VCaP (cell line): ENCODE measurements at regions not wholly inside any gene's neighbourhood (a gene's known extent, or its start where the extent isn't known, plus 50 kb on each side); places are given as distances from the start of the nearest gene placed in this dataset.

Experiments
- H3K27ac ChIP-seq: fragments of 450-650 bp; 2 replicates; pipeline ENCODE4 v1.5.1; 2017
- CTCF ChIP-seq: fragments of 450-650 bp; conservative IDR thresholded peaks from 2 replicates; pipeline ENCODE4 v1.5.1; 2017; ENCODE audit warnings: mild to moderate bottlenecking, moderate library complexity

GRCh38 chrX:45766981-45767501, 566.4 kb upstream of the DIPK2B start:
- no peak for TF ChIP-seq CTCF
- no peak overlapping the region for H3K27ac ChIP-seq

GRCh38 chrX:45765767-45766166, 565.1 kb upstream of the DIPK2B start:
- H3K27ac ChIP-seq, result no peak overlapping the region
- TF ChIP-seq CTCF, result no peak

GRCh38 chrX:45765281-45765680, 564.6 kb upstream of the DIPK2B start:
- no peak for TF ChIP-seq CTCF
- no peak overlapping the region for H3K27ac ChIP-seq

DNA sequence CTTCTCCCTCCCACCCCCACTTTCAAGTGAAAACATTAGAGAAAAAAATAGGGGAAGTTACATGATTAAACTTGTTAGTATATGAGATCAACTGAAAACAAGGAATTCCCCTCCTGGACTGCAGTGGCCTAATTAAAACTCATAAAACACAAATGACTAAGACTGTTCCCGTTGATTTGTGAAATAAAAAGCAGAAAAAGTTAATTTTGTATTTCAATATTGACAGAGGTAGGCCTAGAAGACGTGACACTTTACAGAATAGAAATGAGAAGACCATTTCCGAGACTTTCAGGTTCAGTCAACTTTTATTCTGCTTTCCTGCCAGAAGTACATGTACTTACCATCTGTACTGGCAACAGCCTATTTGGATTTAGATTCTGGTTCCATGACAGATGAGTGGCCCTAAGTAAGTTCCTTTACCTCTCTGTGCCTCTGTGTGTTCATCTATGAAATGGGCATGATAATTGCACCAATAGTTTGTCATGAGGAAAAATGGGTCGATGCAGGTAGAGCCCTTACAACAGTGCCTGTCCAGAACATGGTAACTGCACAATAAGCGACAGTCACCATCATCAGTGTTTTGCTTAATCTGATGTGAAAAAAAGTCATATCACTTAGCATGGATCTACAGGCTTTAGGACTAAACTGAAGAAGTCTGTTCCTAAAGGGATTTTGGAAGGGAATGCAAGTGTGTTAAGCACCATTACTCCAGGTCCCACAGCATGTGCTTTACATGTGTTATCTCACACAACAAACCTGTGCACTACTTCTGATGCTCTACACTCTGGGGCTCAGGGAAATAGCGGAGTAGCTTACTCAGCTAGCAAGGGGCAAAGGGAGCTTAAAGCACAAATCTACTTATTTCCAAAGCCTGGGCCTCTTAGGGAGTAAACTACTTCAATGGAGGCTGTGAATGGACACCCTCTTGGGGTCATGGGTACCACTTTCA, 562.3 kb upstream of the DIPK2B start:
- no peak for TF ChIP-seq CTCF
- H3K27ac ChIP-seq, result no peak overlapping the region

DNA sequence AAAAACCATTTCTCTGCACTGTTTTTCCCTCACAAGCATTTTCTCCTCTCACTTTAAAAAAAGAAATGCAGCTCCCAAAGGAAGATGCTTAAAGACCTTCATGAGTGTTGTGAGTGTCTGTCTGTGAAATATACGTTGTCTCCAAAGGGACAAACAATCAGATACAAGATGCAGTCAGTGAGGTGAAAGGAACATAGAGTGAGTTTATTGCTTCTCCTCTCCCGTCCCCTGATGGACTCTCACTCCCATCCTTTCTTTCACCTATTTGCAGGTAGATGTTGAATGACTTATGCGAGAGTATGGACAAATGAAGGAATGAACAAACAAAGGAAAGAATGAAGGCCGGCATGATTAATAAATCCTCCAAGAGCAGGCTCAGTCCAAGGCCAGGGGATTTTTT, 561.2 kb upstream of the DIPK2B start:
- H3K27ac ChIP-seq, result no peak overlapping the region
- TF ChIP-seq CTCF, result no peak

- no peak for TF ChIP-seq CTCF
- H3K27ac ChIP-seq, result no peak overlapping the region
These were observed 559.6 kb upstream of the DIPK2B start for GRCh38 chrX:45760187-45760742.

- no peak overlapping the region for H3K27ac ChIP-seq
- TF ChIP-seq CTCF, result no peak
These were observed 558.2 kb upstream of the DIPK2B start for GRCh38 chrX:45758738-45759397.
